PC-9 (cell line): ENCODE measurements at regions not wholly inside any gene's neighbourhood (a gene's known extent, or its start where the extent isn't known, plus 50 kb on each side); places are given as distances from the start of the nearest gene placed in this dataset.

Experiments used
- BruUV-seq: library from RNA; stranded (reverse); fragments of 400-500 nt; replicated peaks from 2 replicates; lab custom pipeline; 2021; lab: Mats Ljungman, UMichigan
- CTCF ChIA-PET: fragments of 300-600 bp; sonication (Branson Sonifier 250); formaldehyde crosslinking; loops from one replicate; lab custom pipeline; 2022; ENCODE audit warnings: antibody characterized with exemption; lab: Charles Lee
- POLR2A ChIA-PET: fragments of 300-600 bp; sonication (Branson Sonifier 250); formaldehyde crosslinking; loops from one replicate; lab custom pipeline; 2022; ENCODE audit warnings: antibody characterized with exemption; ENCODE audit not compliant: unreplicated experiment; lab: Charles Lee
- DNase-seq, 2 experiments: peaks; one replicate each; pipeline versions ENCODE4 v3.0.0 to v3.0.0-alpha.2; 2015 to 2022; ENCODE audit warnings: mixed read lengths in 1 of 2
- H2AFZ ChIP-seq: fragments of 200-600 bp; sonication (generic); 2 replicates; pipeline ENCODE4 v1.8.1; 2017; ENCODE audit warnings: antibody characterized with exemption
- H3F3A ChIP-seq: fragments of 200-600 bp; sonication (generic); 2 replicates; pipeline ENCODE4 v1.8.1; 2017; ENCODE audit warnings: antibody characterized with exemption, mild to moderate bottlenecking, low read depth; ENCODE audit not compliant: insufficient read depth
- H3K27ac ChIP-seq: fragments of 200-600 bp; sonication (generic); 2 replicates; pipeline ENCODE4 v1.6.1; 2016; ENCODE audit warnings: mixed run types
- H3K27me3 ChIP-seq: fragments of 200-600 bp; sonication (generic); 2 replicates; pipeline ENCODE4 v1.6.1; 2016; ENCODE audit warnings: low read depth, mixed run types; ENCODE audit not compliant: insufficient read depth
- H3K36me3 ChIP-seq: fragments of 200-600 bp; sonication (generic); 2 replicates; pipeline ENCODE4 v1.6.1; 2016; ENCODE audit warnings: low read depth, mixed run types
- H3K4me1 ChIP-seq: fragments of 200-600 bp; sonication (generic); replicated peaks from 2 replicates; pipeline ENCODE4 v1.6.1; 2016; ENCODE audit warnings: mixed run types; ENCODE audit not compliant: insufficient read depth
- H3K4me2 ChIP-seq: fragments of 200-600 bp; sonication (generic); 2 replicates; pipeline ENCODE4 v1.6.1; 2017; ENCODE audit warnings: mixed run types
- H3K4me3 ChIP-seq: fragments of 200-600 bp; sonication (generic); 2 replicates; pipeline ENCODE4 v1.6.1; 2016; ENCODE audit warnings: mixed run types
- H3K79me2 ChIP-seq: fragments of 200-600 bp; sonication (generic); 2 replicates; pipeline ENCODE4 v1.6.1; 2017; ENCODE audit warnings: low read depth, mixed run types
- H3K9me2 ChIP-seq: fragments of 200-600 bp; sonication (generic); 2 replicates; pipeline ENCODE4 v1.8.1; 2017; ENCODE audit warnings: mild to moderate bottlenecking; ENCODE audit not compliant: insufficient read depth
- H3K9me3 ChIP-seq: fragments of 200-600 bp; sonication (generic); 2 replicates; pipeline ENCODE4 v1.8.1; 2016; ENCODE audit warnings: low read depth; ENCODE audit not compliant: insufficient read depth
- H4K20me1 ChIP-seq: fragments of 200-600 bp; sonication (generic); 2 replicates; pipeline ENCODE4 v1.8.1; 2017; ENCODE audit not compliant: insufficient read depth
- CTCF ChIP-seq: fragments of 200-600 bp; sonication (generic); conservative IDR thresholded peaks from 2 replicates; pipeline ENCODE4 v1.6.1; 2017; ENCODE audit warnings: mixed run types, antibody characterized with exemption, mild to moderate bottlenecking, moderate library complexity
- EZH2 ChIP-seq: fragments of 200-600 bp; sonication (generic); IDR thresholded peaks from 2 replicates; pipeline ENCODE4 v1.8.0; 2017; ENCODE audit warnings: antibody characterized with exemption, low read depth
- intact Hi-C: fragments of 100-400 bp; cut with micrococcal nuclease; formaldehyde crosslinking; loops from one replicate; pipeline ENCODE4 v1.10.0; 2022; ENCODE audit not compliant: unreplicated experiment

DNA sequence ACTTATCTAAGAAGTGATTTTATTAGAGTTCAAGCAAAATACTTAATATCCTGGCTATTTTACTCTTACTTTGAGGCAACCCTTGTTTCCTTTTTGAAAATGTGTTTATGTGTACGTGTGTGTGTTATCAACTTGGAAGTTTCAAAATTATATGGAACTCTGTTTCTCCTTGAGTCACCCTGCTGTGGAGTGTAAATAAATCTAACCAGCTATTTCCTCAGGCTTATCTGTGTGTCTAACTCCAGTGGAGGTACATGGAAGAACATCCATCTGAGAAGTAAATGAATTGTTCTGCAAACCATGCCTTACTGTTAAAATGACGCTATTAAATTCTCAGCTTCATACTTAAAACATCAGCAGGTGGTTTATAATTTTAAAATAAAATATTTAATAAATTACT lies 583.4 kb upstream of the SLITRK5 start:
- no TSS peak for BruUV-seq
- intact Hi-C loops, result no loop called here
- H3K27ac ChIP-seq, result no peak overlapping the region
- no peak overlapping the region for H3K4me2 ChIP-seq
- CTCF ChIA-PET, result no interaction called here
- H3K79me2 ChIP-seq, result no peaks in the 10 kb centered on the region
- TF ChIP-seq CTCF, result no peak
- TF ChIP-seq EZH2, result no peak
- no peaks in the 10 kb centered on the region for H3K4me1 ChIP-seq
- peaks cover 3% of the 10 kb centered on the region; the same call in 1 of the 2 replicates for H3K9me3 ChIP-seq
- no peaks in the 10 kb centered on the region for H3K9me2 ChIP-seq
- DNase-seq, result no peak
- no peaks in the 10 kb centered on the region for H3F3A ChIP-seq
- H3K27me3 ChIP-seq, result no peaks in the 10 kb centered on the region
- H3K4me3 ChIP-seq, result no peak overlapping the region
- no peaks in the 10 kb centered on the region for H4K20me1 ChIP-seq
- POLR2A ChIA-PET, result no interaction called here
- no peak overlapping the region for H2AFZ ChIP-seq
- no peaks in the 10 kb centered on the region for H3K36me3 ChIP-seq

DNA sequence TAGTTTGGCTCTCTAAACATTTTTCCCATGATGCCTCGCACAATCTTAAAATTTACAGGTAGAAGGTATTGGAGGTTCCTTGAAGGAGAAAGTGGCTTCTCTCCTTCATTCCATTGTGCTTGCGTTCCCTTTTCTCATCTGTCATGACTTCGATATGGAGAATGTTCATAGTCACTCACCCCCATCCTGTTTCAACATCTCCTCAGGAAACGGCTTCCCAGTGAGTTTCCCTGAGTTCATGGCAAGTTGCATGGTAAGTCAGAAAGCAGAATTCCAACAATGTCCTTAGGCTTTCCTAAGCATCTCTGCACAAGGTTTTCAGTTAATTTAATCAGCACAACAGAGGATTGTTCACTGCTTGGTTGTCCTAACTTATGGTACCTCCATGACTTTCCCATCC lies 581.8 kb upstream of the SLITRK5 start:
- Histone ChIP-seq H3K9me3 (peaks cover 3% of the 10 kb centered on the region; the same call in 1 of the 2 replicates), H3K9me2 (no peaks in the 10 kb centered on the region), H3K27ac (no peak overlapping the region), H3K4me2 (no peak overlapping the region), H3K27me3 (no peaks in the 10 kb centered on the region), H2AFZ (no peak overlapping the region), H3K4me3 (no peak overlapping the region), H3F3A (no peaks in the 10 kb centered on the region), H3K36me3 (no peaks in the 10 kb centered on the region), H3K4me1 (no peaks in the 10 kb centered on the region), H3K79me2 (no peaks in the 10 kb centered on the region), H4K20me1 (no peaks in the 10 kb centered on the region)
- no TSS peak for BruUV-seq
- POLR2A ChIA-PET, result no interaction called here
- CTCF ChIA-PET, result no interaction called here
- TF ChIP-seq EZH2, result no peak
- TF ChIP-seq CTCF, result no peak
- intact Hi-C loops, result no loop called here
- no peak for DNase-seq

GRCh38 chr13:87093399-87093798 lies 577.8 kb upstream of the SLITRK5 start:
- TF ChIP-seq CTCF (no peak), EZH2 (no peak)
- no peaks in the 10 kb centered on the region for H3K9me2 ChIP-seq
- ChIA-PET CTCF (no interaction called here), POLR2A (no interaction called here)
- no peaks in the 10 kb centered on the region for H3K9me3 ChIP-seq
- no peaks in the 10 kb centered on the region for H4K20me1 ChIP-seq
- H3F3A ChIP-seq, result no peaks in the 10 kb centered on the region
- no TSS peak for BruUV-seq
- no peaks in the 10 kb centered on the region for H3K4me1 ChIP-seq
- H3K4me3 ChIP-seq, result no peak overlapping the region
- no peak for DNase-seq
- H3K27me3 ChIP-seq, result no peaks in the 10 kb centered on the region
- H3K79me2 ChIP-seq, result no peaks in the 10 kb centered on the region
- H3K4me2 ChIP-seq, result no peak overlapping the region
- H2AFZ ChIP-seq, result no peak overlapping the region
- H3K36me3 ChIP-seq, result no peaks in the 10 kb centered on the region
- H3K27ac ChIP-seq, result no peak overlapping the region
- intact Hi-C loops, result no loop called here
